ENCODE measurements at regions not wholly inside any gene's neighbourhood (a gene's known extent, or its start where the extent isn't known, plus 50 kb on each side); places are given as distances from the start of the nearest gene placed in this dataset.

DNA sequence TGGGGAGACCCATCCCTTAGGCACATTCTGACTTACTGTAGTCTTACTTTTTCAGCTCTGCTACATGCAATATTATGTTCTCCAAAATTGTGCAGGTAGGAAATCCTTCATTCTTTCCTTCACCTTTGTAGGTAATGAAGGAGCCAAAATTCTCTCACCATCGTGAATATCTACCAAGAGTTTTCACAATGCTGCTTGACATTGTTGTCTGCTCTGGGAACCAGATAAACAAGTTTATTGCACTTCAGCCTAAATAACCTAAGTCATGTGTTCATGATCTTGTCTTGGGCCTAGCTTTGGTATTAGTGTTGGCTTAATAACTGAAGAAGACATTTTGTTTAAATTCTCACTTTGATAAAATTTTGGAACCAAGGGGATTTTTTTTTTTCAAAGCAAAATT, 110.8 kb upstream of the ELAC2 start (continued):
- TF ChIP-seq CBX5 (IDR thresholded peaks at IDR 0.05; ENCODE audit: low read depth, low read length) = no peak
